Peyer's patch (tissue), 4 donors: ENCODE measurements at regions not wholly inside any gene's neighbourhood (a gene's known extent, or its start where the extent isn't known, plus 50 kb on each side); places are given as distances from the start of the nearest gene placed in this dataset.
A peak's percentile ranks its signal among the peaks of the same experiment; 100 is the strongest.

Source experiments
- DNase-seq, 3 donors: peaks; one replicate each; pipeline ENCODE4 v3.0.0-alpha.2; 2017 to 2019
- H3K27ac ChIP-seq, 4 donors: fragments of 200-600 bp; sonication (generic); one replicate each; pipeline ENCODE4 v1.5.1; 2016 to 2019
- H3K27me3 ChIP-seq, 2 donors: fragments of 200-600 bp; sonication (generic); one replicate each; pipeline ENCODE4 v1.5.1; 2019
- H3K36me3 ChIP-seq, 3 donors: fragments of 200-600 bp; sonication (generic); one replicate each; pipeline ENCODE4 v1.5.1; 2016 to 2019
- H3K4me1 ChIP-seq, 4 donors: fragments of 200-600 bp; sonication (generic); one replicate each; pipeline ENCODE4 v1.5.1; 2016 to 2019
- H3K4me3 ChIP-seq, 4 donors: fragments of 200-600 bp; sonication (generic); 1 replicate in 3 of 4; 2 replicates in 1 of 4; pipeline ENCODE4 v1.5.1; 2016 to 2019; ENCODE audit warnings: mild to moderate bottlenecking in 1 of 4
- H3K9me3 ChIP-seq, 4 donors: fragments of 200-600 bp; sonication (generic); one replicate each; pipeline ENCODE4 v1.5.1; 2016 to 2019; ENCODE audit warnings: mild to moderate bottlenecking in 1 of 4
- CTCF ChIP-seq, 6 experiments: fragments of 450-650 bp in 4 of 6; fragments of 200-600 bp in 2 of 6; sonication (generic) in 1 of 6; IDR thresholded peaks; one replicate each; pipeline ENCODE4 v1.5.1; 2017 to 2019; ENCODE audit warnings: antibody characterized with exemption in 6 of 6, mild to moderate bottlenecking in 3 of 6, moderate library complexity in 1 of 6
- POLR2A ChIP-seq, 2 donors: fragments of 450-650 bp; IDR thresholded peaks; one replicate each; pipeline ENCODE4 v1.5.1; 2017; ENCODE audit warnings: antibody characterized with exemption in 2 of 2, mild to moderate bottlenecking in 2 of 2, moderate library complexity in 2 of 2

- DNase-seq = peak in 1 of 3 donors; percentile 34
- H3K27me3 ChIP-seq = no peaks in the 10 kb centered on the region
- no peak overlapping the region for H3K27ac ChIP-seq
- no peaks in the 10 kb centered on the region for H3K4me1 ChIP-seq
- no peak overlapping the region for H3K4me3 ChIP-seq
- no peak for TF ChIP-seq CTCF (IDR thresholded peaks at IDR 0.05)
- TF ChIP-seq POLR2A (IDR thresholded peaks at IDR 0.05) = no peak
- H3K9me3 ChIP-seq = no peaks in the 10 kb centered on the region
- H3K36me3 ChIP-seq = no peaks in the 10 kb centered on the region
Observed at GRCh38 chr6:168147205-168147738, 68.3 kb upstream of the FRMD1 start.

GRCh38 chr6:168145747-168146596 lies 67.0 kb upstream of the FRMD1 start:
- no peaks in the 10 kb centered on the region for H3K4me1 ChIP-seq
- TF ChIP-seq POLR2A (IDR thresholded peaks at IDR 0.05) = no peak
- no peak for TF ChIP-seq CTCF (IDR thresholded peaks at IDR 0.05)
- H3K27ac ChIP-seq = no peak overlapping the region
- no peaks in the 10 kb centered on the region for H3K9me3 ChIP-seq
- H3K4me3 ChIP-seq = no peak overlapping the region
- H3K27me3 ChIP-seq = no peaks in the 10 kb centered on the region
- DNase-seq = peak in 1 of 3 donors; percentile 26
- no peaks in the 10 kb centered on the region for H3K36me3 ChIP-seq

- no peaks in the 10 kb centered on the region for H3K9me3 ChIP-seq
- TF ChIP-seq POLR2A (IDR thresholded peaks at IDR 0.05) (no peak), CTCF (IDR thresholded peaks at IDR 0.05) (no peak)
- H3K27me3 ChIP-seq = no peaks in the 10 kb centered on the region
- peak in 1 of 3 donors; percentile 5 for DNase-seq
- no peaks in the 10 kb centered on the region for H3K4me1 ChIP-seq
- H3K27ac ChIP-seq = no peak overlapping the region
- no peaks in the 10 kb centered on the region for H3K36me3 ChIP-seq
- H3K4me3 ChIP-seq = no peak overlapping the region
Observed at GRCh38 chr6:168139121-168139520, 60.1 kb upstream of the FRMD1 start.

DNA sequence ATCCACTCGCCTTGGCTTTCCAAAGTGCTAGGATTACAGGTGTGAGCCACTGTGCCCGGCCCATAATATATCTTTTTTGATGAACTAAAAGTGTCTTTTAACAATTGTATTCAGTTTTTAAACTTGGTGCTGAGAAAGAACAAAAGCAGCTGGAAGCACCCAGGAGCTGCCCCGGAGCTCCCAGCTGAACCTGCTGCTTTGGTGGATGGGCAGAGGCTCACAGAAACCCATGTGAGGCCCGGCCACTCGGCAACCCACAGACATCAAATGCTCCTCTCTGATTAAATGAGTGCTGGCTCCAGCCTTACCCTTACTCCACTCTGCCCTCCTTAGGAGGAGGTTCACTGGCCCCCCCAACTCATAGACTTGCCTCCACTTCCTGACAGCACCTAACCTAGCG lies 59.4 kb upstream of the FRMD1 start:
- no peaks in the 10 kb centered on the region for H3K4me1 ChIP-seq
- H3K4me3 ChIP-seq = no peak overlapping the region
- DNase-seq = peak in 1 of 3 donors; percentile 31
- H3K9me3 ChIP-seq = no peaks in the 10 kb centered on the region
- no peak for TF ChIP-seq CTCF (IDR thresholded peaks at IDR 0.05)
- no peaks in the 10 kb centered on the region for H3K27me3 ChIP-seq
- no peaks in the 10 kb centered on the region for H3K36me3 ChIP-seq
- no peak overlapping the region for H3K27ac ChIP-seq

GRCh38 chr6:168137024-168137423 lies 58.0 kb upstream of the FRMD1 start:
- Histone ChIP-seq H3K9me3 (no peaks in the 10 kb centered on the region), H3K4me1 (peaks cover 0 to 4% (median 0%) of the 10 kb centered on the region in 4 donors), H3K27ac (no peak overlapping the region), H3K36me3 (no peaks in the 10 kb centered on the region), H3K4me3 (no peak overlapping the region), H3K27me3 (no peaks in the 10 kb centered on the region)
- TF ChIP-seq POLR2A (IDR thresholded peaks at IDR 0.05) (no peak), CTCF (IDR thresholded peaks at IDR 0.05) (no peak)
- DNase-seq = peak in 1 of 3 donors; percentile 8
